ENCODE measurements at regions not wholly inside any gene's neighbourhood (a gene's known extent, or its start where the extent isn't known, plus 50 kb on each side); places are given as distances from the start of the nearest gene placed in this dataset.

GRCh38 chr4:138310991-138311390 is 68.8 kb upstream of the SLC7A11 start:
- H3K4me3 ChIP-seq (ENCODE audit: low read depth, low read length): no peak overlapping the region
- H3K9ac ChIP-seq (ENCODE audit: low read length): no peak overlapping the region
- no peak overlapping the region for H3K27ac ChIP-seq (ENCODE audit: low read depth, low read length)
- 0 out of 2 replicates have a peak, but pooled peaks cover 3% of the 10 kb centered on the region for H3K4me1 ChIP-seq (ENCODE audit: control insufficient read depth, insufficient read depth, low read length)
- H3K9me3 ChIP-seq (ENCODE audit: control insufficient read depth, insufficient read depth, low read depth, low read length): no peaks in the 10 kb centered on the region
- no peaks in the 10 kb centered on the region for H3K36me3 ChIP-seq (ENCODE audit: control insufficient read depth, insufficient read depth, low read length)
- no peaks in the 10 kb centered on the region for H3K27me3 ChIP-seq (ENCODE audit: control insufficient read depth, insufficient read depth, low read length)

- Histone ChIP-seq H3K27ac (ENCODE audit: low read depth, low read length) (no peak overlapping the region), H3K9me3 (ENCODE audit: control insufficient read depth, insufficient read depth, low read depth, low read length) (no peaks in the 10 kb centered on the region), H3K36me3 (ENCODE audit: control insufficient read depth, insufficient read depth, low read length) (no peaks in the 10 kb centered on the region), H3K9ac (ENCODE audit: low read length) (no peak overlapping the region), H3K4me1 (ENCODE audit: control insufficient read depth, insufficient read depth, low read length) (0 out of 2 replicates have a peak, but pooled peaks cover 3% of the 10 kb centered on the region), H3K4me3 (ENCODE audit: low read depth, low read length) (no peak overlapping the region), H3K27me3 (ENCODE audit: control insufficient read depth, insufficient read depth, low read length) (no peaks in the 10 kb centered on the region)
Observed at GRCh38 chr4:138310498-138310897, 68.3 kb upstream of the SLC7A11 start.

GRCh38 chr4:138308356-138308755 is 66.2 kb upstream of the SLC7A11 start:
- H3K9me3 ChIP-seq (ENCODE audit: control insufficient read depth, insufficient read depth, low read depth, low read length): no peaks in the 10 kb centered on the region
- H3K27me3 ChIP-seq (ENCODE audit: control insufficient read depth, insufficient read depth, low read length): no peaks in the 10 kb centered on the region
- no peak overlapping the region for H3K4me3 ChIP-seq (ENCODE audit: low read depth, low read length)
- H3K36me3 ChIP-seq (ENCODE audit: control insufficient read depth, insufficient read depth, low read length): no peaks in the 10 kb centered on the region
- H3K4me1 ChIP-seq (ENCODE audit: control insufficient read depth, insufficient read depth, low read length): 0 out of 2 replicates have a peak, but pooled peaks cover 3% of the 10 kb centered on the region
- no peak overlapping the region for H3K27ac ChIP-seq (ENCODE audit: low read depth, low read length)
- H3K9ac ChIP-seq (ENCODE audit: low read length): no peak overlapping the region

- no peak overlapping the region for H3K4me3 ChIP-seq (ENCODE audit: low read depth, low read length)
- no peaks in the 10 kb centered on the region for H3K27me3 ChIP-seq (ENCODE audit: control insufficient read depth, insufficient read depth, low read length)
- no peak overlapping the region for H3K9ac ChIP-seq (ENCODE audit: low read length)
- no peaks in the 10 kb centered on the region for H3K9me3 ChIP-seq (ENCODE audit: control insufficient read depth, insufficient read depth, low read depth, low read length)
- 0 out of 2 replicates have a peak, but pooled peaks cover 3% of the 10 kb centered on the region for H3K4me1 ChIP-seq (ENCODE audit: control insufficient read depth, insufficient read depth, low read length)
- H3K27ac ChIP-seq (ENCODE audit: low read depth, low read length): no peak overlapping the region
- no peaks in the 10 kb centered on the region for H3K36me3 ChIP-seq (ENCODE audit: control insufficient read depth, insufficient read depth, low read length)
Observed at GRCh38 chr4:138307319-138307718, 65.2 kb upstream of the SLC7A11 start.

- Histone ChIP-seq H3K9me3 (ENCODE audit: control insufficient read depth, insufficient read depth, low read depth, low read length) (no peaks in the 10 kb centered on the region), H3K9ac (ENCODE audit: low read length) (no peak overlapping the region), H3K4me3 (ENCODE audit: low read depth, low read length) (no peak overlapping the region), H3K4me1 (ENCODE audit: control insufficient read depth, insufficient read depth, low read length) (no peaks in the 10 kb centered on the region), H3K27me3 (ENCODE audit: control insufficient read depth, insufficient read depth, low read length) (no peaks in the 10 kb centered on the region), H3K36me3 (ENCODE audit: control insufficient read depth, insufficient read depth, low read length) (no peaks in the 10 kb centered on the region), H3K27ac (ENCODE audit: low read depth, low read length) (no peak overlapping the region)
Observed at GRCh38 chr4:138305050-138305449, 62.9 kb upstream of the SLC7A11 start.

GRCh38 chr4:138301536-138301935 is 59.4 kb upstream of the SLC7A11 start:
- Histone ChIP-seq H3K4me1 (ENCODE audit: control insufficient read depth, insufficient read depth, low read length) (no peaks in the 10 kb centered on the region), H3K27me3 (ENCODE audit: control insufficient read depth, insufficient read depth, low read length) (no peaks in the 10 kb centered on the region), H3K27ac (ENCODE audit: low read depth, low read length) (no peak overlapping the region)

GRCh38 chr4:138300616-138301015 is 58.5 kb upstream of the SLC7A11 start:
- Histone ChIP-seq H3K36me3 (ENCODE audit: control insufficient read depth, insufficient read depth, low read length) (no peaks in the 10 kb centered on the region), H3K4me3 (ENCODE audit: low read depth, low read length) (no peak overlapping the region), H3K4me1 (ENCODE audit: control insufficient read depth, insufficient read depth, low read length) (no peaks in the 10 kb centered on the region), H3K9me3 (ENCODE audit: control insufficient read depth, insufficient read depth, low read depth, low read length) (no peaks in the 10 kb centered on the region), H3K9ac (ENCODE audit: low read length) (no peak overlapping the region), H3K27ac (ENCODE audit: low read depth, low read length) (no peak overlapping the region), H3K27me3 (ENCODE audit: control insufficient read depth, insufficient read depth, low read length) (no peaks in the 10 kb centered on the region)

More at GRCh38 chr4:138301536-138301935, 59.4 kb upstream of the SLC7A11 start:
- no peaks in the 10 kb centered on the region for H3K36me3 ChIP-seq (ENCODE audit: control insufficient read depth, insufficient read depth, low read length)
- H3K4me3 ChIP-seq (ENCODE audit: low read depth, low read length): no peak overlapping the region
- H3K9ac ChIP-seq (ENCODE audit: low read length): no peak overlapping the region
- no peaks in the 10 kb centered on the region for H3K9me3 ChIP-seq (ENCODE audit: control insufficient read depth, insufficient read depth, low read depth, low read length)

GRCh38 chr4:138299881-138300280 is 57.7 kb upstream of the SLC7A11 start:
- Histone ChIP-seq H3K9ac (ENCODE audit: low read length) (no peak overlapping the region), H3K27ac (ENCODE audit: low read depth, low read length) (no peak overlapping the region), H3K36me3 (ENCODE audit: control insufficient read depth, insufficient read depth, low read length) (no peaks in the 10 kb centered on the region), H3K27me3 (ENCODE audit: control insufficient read depth, insufficient read depth, low read length) (no peaks in the 10 kb centered on the region), H3K9me3 (ENCODE audit: control insufficient read depth, insufficient read depth, low read depth, low read length) (no peaks in the 10 kb centered on the region), H3K4me3 (ENCODE audit: low read depth, low read length) (no peak overlapping the region), H3K4me1 (ENCODE audit: control insufficient read depth, insufficient read depth, low read length) (no peaks in the 10 kb centered on the region)

- no peaks in the 10 kb centered on the region for H3K27me3 ChIP-seq (ENCODE audit: control insufficient read depth, insufficient read depth, low read length)
- H3K4me1 ChIP-seq (ENCODE audit: control insufficient read depth, insufficient read depth, low read length): no peaks in the 10 kb centered on the region
- no peak overlapping the region for H3K27ac ChIP-seq (ENCODE audit: low read depth, low read length)
- H3K36me3 ChIP-seq (ENCODE audit: control insufficient read depth, insufficient read depth, low read length): no peaks in the 10 kb centered on the region
- H3K9ac ChIP-seq (ENCODE audit: low read length): no peak overlapping the region
- no peaks in the 10 kb centered on the region for H3K9me3 ChIP-seq (ENCODE audit: control insufficient read depth, insufficient read depth, low read depth, low read length)
- no peak overlapping the region for H3K4me3 ChIP-seq (ENCODE audit: low read depth, low read length)
Observed at GRCh38 chr4:138298866-138299265, 56.7 kb upstream of the SLC7A11 start.

GRCh38 chr4:138298431-138298830 is 56.3 kb upstream of the SLC7A11 start:
- H3K4me3 ChIP-seq (ENCODE audit: low read depth, low read length): no peak overlapping the region
- no peak overlapping the region for H3K27ac ChIP-seq (ENCODE audit: low read depth, low read length)
- no peak overlapping the region for H3K9ac ChIP-seq (ENCODE audit: low read length)
- no peaks in the 10 kb centered on the region for H3K36me3 ChIP-seq (ENCODE audit: control insufficient read depth, insufficient read depth, low read length)
- H3K27me3 ChIP-seq (ENCODE audit: control insufficient read depth, insufficient read depth, low read length): no peaks in the 10 kb centered on the region
- H3K4me1 ChIP-seq (ENCODE audit: control insufficient read depth, insufficient read depth, low read length): no peaks in the 10 kb centered on the region
- no peaks in the 10 kb centered on the region for H3K9me3 ChIP-seq (ENCODE audit: control insufficient read depth, insufficient read depth, low read depth, low read length)

- Histone ChIP-seq H3K4me3 (ENCODE audit: low read depth, low read length) (no peak overlapping the region), H3K36me3 (ENCODE audit: control insufficient read depth, insufficient read depth, low read length) (no peaks in the 10 kb centered on the region), H3K4me1 (ENCODE audit: control insufficient read depth, insufficient read depth, low read length) (no peaks in the 10 kb centered on the region), H3K27ac (ENCODE audit: low read depth, low read length) (no peak overlapping the region), H3K9ac (ENCODE audit: low read length) (no peak overlapping the region), H3K27me3 (ENCODE audit: control insufficient read depth, insufficient read depth, low read length) (no peaks in the 10 kb centered on the region), H3K9me3 (ENCODE audit: control insufficient read depth, insufficient read depth, low read depth, low read length) (no peaks in the 10 kb centered on the region)
Observed at GRCh38 chr4:138297743-138298405, 55.7 kb upstream of the SLC7A11 start.

All from HUES6 (cell line).